CD4-positive, alpha-beta T cell treated with Interleukin-12 subunit alpha and Interleukin-12 subunit beta, for 1 hour (primary cell): ENCODE measurements at regions not wholly inside any gene's neighbourhood (a gene's known extent, or its start where the extent isn't known, plus 50 kb on each side); places are given as distances from the start of the nearest gene placed in this dataset.
"Not testable (repeated sequence)": the region's sequence is repeated elsewhere in the genome, so short reads cannot be mapped to it uniquely, and the experiment has no call there.

Source experiments
- DNase-seq: peaks from one replicate; pipeline ENCODE4 v3.0.0-alpha.2; 2020

- DNase-seq = no peak
Measured at GRCh38 chr2:210861038-210861665, 304.8 kb downstream of the CPS1 start.

- no peak for DNase-seq
Measured at GRCh38 chr2:210862283-210863065, 306.1 kb downstream of the CPS1 start.

- no peak for DNase-seq
Measured at GRCh38 chr2:210863283-210863682, 306.9 kb downstream of the CPS1 start.

- DNase-seq = not testable (repeated sequence)
Measured at GRCh38 chr2:210871566-210871965, 315.2 kb downstream of the CPS1 start.

- DNase-seq = no peak
Measured at GRCh38 chr2:210873631-210874030, 317.2 kb downstream of the CPS1 start.

- no peak for DNase-seq
Measured at GRCh38 chr2:210884227-210884626, 327.8 kb downstream of the CPS1 start.

GRCh38 chr2:210888035-210888434 is 331.6 kb downstream of the CPS1 start:
- no peak for DNase-seq

- no peak for DNase-seq
Measured at GRCh38 chr2:210895132-210895531, 338.7 kb downstream of the CPS1 start.

GRCh38 chr2:210899131-210899530 is 342.7 kb downstream of the CPS1 start:
- DNase-seq = no peak

GRCh38 chr2:210901326-210901725 is 344.9 kb downstream of the CPS1 start:
- DNase-seq = no peak

- no peak for DNase-seq
Measured at GRCh38 chr2:210912779-210913178, 356.4 kb downstream of the CPS1 start.

- DNase-seq = no peak
Measured at GRCh38 chr2:210913461-210913860, 357.1 kb downstream of the CPS1 start.

- no peak for DNase-seq
Measured at GRCh38 chr2:210915912-210916311, 359.5 kb downstream of the CPS1 start.

GRCh38 chr2:210917465-210917864 is 361.1 kb downstream of the CPS1 start:
- no peak for DNase-seq

- no peak for DNase-seq
Measured at GRCh38 chr2:210919128-210919527, 362.7 kb downstream of the CPS1 start.

GRCh38 chr2:210922419-210922818 is 366.0 kb downstream of the CPS1 start:
- no peak for DNase-seq

- no peak for DNase-seq
Measured at GRCh38 chr2:210928714-210929113, 372.3 kb downstream of the CPS1 start.

- DNase-seq = no peak
Measured at GRCh38 chr2:210938228-210938627, 381.8 kb downstream of the CPS1 start.

- no peak for DNase-seq
Measured at GRCh38 chr2:210946395-210946794, 390.0 kb downstream of the CPS1 start.

- not testable (repeated sequence) for DNase-seq
Measured at GRCh38 chr2:210950434-210951060, 394.1 kb downstream of the CPS1 start.

GRCh38 chr2:210954386-210954907 is 398.0 kb downstream of the CPS1 start:
- no peak for DNase-seq

GRCh38 chr2:210955591-210955990 is 399.2 kb downstream of the CPS1 start:
- no peak for DNase-seq

- no peak for DNase-seq
Measured at GRCh38 chr2:210956101-210956500, 399.7 kb downstream of the CPS1 start.

GRCh38 chr2:210961249-210961648 is 404.9 kb downstream of the CPS1 start:
- DNase-seq = no peak
